Adrenal gland (tissue), 5 donors: ENCODE measurements at regions not wholly inside any gene's neighbourhood (a gene's known extent, or its start where the extent isn't known, plus 50 kb on each side); places are given as distances from the start of the nearest gene placed in this dataset.

Source experiments
- POLR2A ChIP-seq, 2 donors: fragments of 450-650 bp; IDR thresholded peaks; one replicate each; pipeline ENCODE4 v1.6.1; 2017; ENCODE audit warnings: antibody characterized with exemption in 2 of 2, mild to moderate bottlenecking in 2 of 2, moderate library complexity in 1 of 2
- TF ChIP-seq, protein P1 (sequence below), 6 experiments: fragments of 450-650 bp in 4 of 6; fragments of 200-600 bp in 2 of 6; sonication (generic) in 1 of 6; IDR thresholded peaks; 1 replicate in 5 of 6; 2 replicates in 1 of 6; pipeline versions ENCODE4 v1.5.1 to v1.8.0; 2016 to 2021; ENCODE audit warnings: antibody characterized with exemption in 6 of 6, mild to moderate bottlenecking in 2 of 6, moderate library complexity in 1 of 6
- donor health status: DM: no; HTN: no; CAD: no.

DNA sequence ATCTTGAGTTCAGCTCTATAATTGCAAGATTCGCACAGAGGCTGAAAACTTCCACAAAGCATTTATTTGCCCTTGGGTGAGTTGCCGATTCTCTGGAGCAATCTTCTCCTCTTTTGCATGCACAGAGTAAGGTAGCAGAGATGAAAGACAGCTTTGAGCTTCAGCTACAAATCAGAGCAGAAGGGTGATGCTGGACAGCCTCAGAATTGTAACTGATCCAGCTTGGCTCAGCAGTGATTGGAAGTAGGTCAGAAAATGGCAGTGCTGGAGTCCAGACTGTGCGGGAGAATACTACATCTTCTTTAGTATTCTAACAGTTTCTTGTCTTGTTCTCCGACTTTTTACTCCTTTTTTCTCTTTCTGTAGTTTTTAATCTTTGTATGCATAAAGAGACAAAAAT lies 55.4 kb upstream of the CDC14C start:
- no peak for TF ChIP-seq POLR2A (IDR thresholded peaks at IDR 0.05)
- TF ChIP-seq, protein P1, sequence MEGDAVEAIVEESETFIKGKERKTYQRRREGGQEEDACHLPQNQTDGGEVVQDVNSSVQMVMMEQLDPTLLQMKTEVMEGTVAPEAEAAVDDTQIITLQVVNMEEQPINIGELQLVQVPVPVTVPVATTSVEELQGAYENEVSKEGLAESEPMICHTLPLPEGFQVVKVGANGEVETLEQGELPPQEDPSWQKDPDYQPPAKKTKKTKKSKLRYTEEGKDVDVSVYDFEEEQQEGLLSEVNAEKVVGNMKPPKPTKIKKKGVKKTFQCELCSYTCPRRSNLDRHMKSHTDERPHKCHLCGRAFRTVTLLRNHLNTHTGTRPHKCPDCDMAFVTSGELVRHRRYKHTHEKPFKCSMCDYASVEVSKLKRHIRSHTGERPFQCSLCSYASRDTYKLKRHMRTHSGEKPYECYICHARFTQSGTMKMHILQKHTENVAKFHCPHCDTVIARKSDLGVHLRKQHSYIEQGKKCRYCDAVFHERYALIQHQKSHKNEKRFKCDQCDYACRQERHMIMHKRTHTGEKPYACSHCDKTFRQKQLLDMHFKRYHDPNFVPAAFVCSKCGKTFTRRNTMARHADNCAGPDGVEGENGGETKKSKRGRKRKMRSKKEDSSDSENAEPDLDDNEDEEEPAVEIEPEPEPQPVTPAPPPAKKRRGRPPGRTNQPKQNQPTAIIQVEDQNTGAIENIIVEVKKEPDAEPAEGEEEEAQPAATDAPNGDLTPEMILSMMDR (IDR thresholded peaks at IDR 0.05): no peak
